Stomach smooth muscle (tissue), 2 donors: ENCODE measurements at regions not wholly inside any gene's neighbourhood (a gene's known extent, or its start where the extent isn't known, plus 50 kb on each side); places are given as distances from the start of the nearest gene placed in this dataset.

Experiments
- H3K27ac ChIP-seq: one replicate; pipeline ENCODE4 v1.7.0; 2013; ENCODE audit warnings: mild to moderate bottlenecking, low read length, inconsistent platforms
- H3K27me3 ChIP-seq, 2 donors: one replicate each; pipeline ENCODE4 v1.7.0; 2013; ENCODE audit warnings: low read length in 2 of 2; ENCODE audit not compliant: insufficient read depth in 2 of 2, control insufficient read depth in 1 of 2
- H3K36me3 ChIP-seq, 2 donors: one replicate each; pipeline ENCODE4 v1.7.0; 2013; ENCODE audit warnings: low read length in 2 of 2; ENCODE audit not compliant: control insufficient read depth in 2 of 2, insufficient read depth in 2 of 2
- H3K4me1 ChIP-seq: one replicate; pipeline ENCODE4 v1.7.0; 2013; ENCODE audit warnings: low read length; ENCODE audit not compliant: control insufficient read depth, insufficient read depth
- H3K4me3 ChIP-seq, 2 donors: one replicate each; pipeline ENCODE4 v1.7.0; 2013; ENCODE audit warnings: low read length in 2 of 2
- H3K9ac ChIP-seq, 2 donors: one replicate each; pipeline ENCODE4 v1.7.0; 2013; ENCODE audit warnings: low read length in 2 of 2, mild to moderate bottlenecking in 1 of 2
- H3K9me3 ChIP-seq, 2 donors: one replicate each; pipeline ENCODE4 v1.7.0; 2013; ENCODE audit warnings: low read length in 2 of 2; ENCODE audit not compliant: control insufficient read depth in 2 of 2
- donor health status: healthy.
- donor health status: Pancreatic carcinoma.

- H3K36me3 ChIP-seq, result no peaks in the 10 kb centered on the region
- no peak overlapping the region for H3K9ac ChIP-seq
- no peaks in the 10 kb centered on the region for H3K9me3 ChIP-seq
- H3K27ac ChIP-seq, result no peak overlapping the region
- no peak overlapping the region for H3K4me3 ChIP-seq
- H3K4me1 ChIP-seq, result no peaks in the 10 kb centered on the region
- no peaks in the 10 kb centered on the region for H3K27me3 ChIP-seq
These were observed 327.2 kb downstream of the HTR1B start for GRCh38 chr6:77136086-77136485.

GRCh38 chr6:77133031-77133430 is 330.3 kb downstream of the HTR1B start:
- H3K4me1 ChIP-seq, result no peaks in the 10 kb centered on the region
- no peaks in the 10 kb centered on the region for H3K9me3 ChIP-seq
- H3K27ac ChIP-seq, result no peak overlapping the region
- no peaks in the 10 kb centered on the region for H3K36me3 ChIP-seq
- H3K27me3 ChIP-seq, result no peaks in the 10 kb centered on the region
- no peak overlapping the region for H3K9ac ChIP-seq
- no peak overlapping the region for H3K4me3 ChIP-seq

GRCh38 chr6:77131426-77131825 is 331.9 kb downstream of the HTR1B start:
- Histone ChIP-seq H3K9ac (no peak overlapping the region), H3K9me3 (no peaks in the 10 kb centered on the region), H3K4me1 (no peaks in the 10 kb centered on the region), H3K36me3 (no peaks in the 10 kb centered on the region), H3K27me3 (no peaks in the 10 kb centered on the region), H3K4me3 (no peak overlapping the region), H3K27ac (no peak overlapping the region)

- H3K9ac ChIP-seq, result no peak overlapping the region
- H3K4me3 ChIP-seq, result no peak overlapping the region
- H3K27me3 ChIP-seq, result no peaks in the 10 kb centered on the region
- H3K36me3 ChIP-seq, result no peaks in the 10 kb centered on the region
- peaks cover 0 to 3% of the 10 kb centered on the region in 2 donors for H3K9me3 ChIP-seq
- H3K27ac ChIP-seq, result no peak overlapping the region
- no peaks in the 10 kb centered on the region for H3K4me1 ChIP-seq
These were observed 338.7 kb downstream of the HTR1B start for GRCh38 chr6:77124604-77125003.

GRCh38 chr6:77123527-77123926 is 339.8 kb downstream of the HTR1B start:
- Histone ChIP-seq H3K36me3 (no peaks in the 10 kb centered on the region), H3K9ac (no peak overlapping the region), H3K4me1 (no peaks in the 10 kb centered on the region), H3K27me3 (no peaks in the 10 kb centered on the region), H3K27ac (no peak overlapping the region), H3K9me3 (peaks cover 0 to 3% of the 10 kb centered on the region in 2 donors), H3K4me3 (no peak overlapping the region)

GRCh38 chr6:77106992-77107391 is 356.3 kb downstream of the HTR1B start:
- Histone ChIP-seq H3K4me3 (no peak overlapping the region), H3K27ac (no peak overlapping the region), H3K36me3 (no peaks in the 10 kb centered on the region), H3K9ac (no peak overlapping the region), H3K27me3 (no peaks in the 10 kb centered on the region), H3K4me1 (no peaks in the 10 kb centered on the region), H3K9me3 (no peaks in the 10 kb centered on the region)

GRCh38 chr6:77105091-77105490 is 358.2 kb downstream of the HTR1B start:
- Histone ChIP-seq H3K4me3 (no peak overlapping the region), H3K9me3 (no peaks in the 10 kb centered on the region), H3K27me3 (no peaks in the 10 kb centered on the region), H3K4me1 (no peaks in the 10 kb centered on the region), H3K27ac (no peak overlapping the region), H3K36me3 (no peaks in the 10 kb centered on the region), H3K9ac (no peak overlapping the region)

GRCh38 chr6:77097940-77098339 is 365.4 kb downstream of the HTR1B start:
- Histone ChIP-seq H3K9me3 (no peaks in the 10 kb centered on the region), H3K36me3 (no peaks in the 10 kb centered on the region), H3K4me3 (no peak overlapping the region), H3K9ac (no peak overlapping the region), H3K27me3 (no peaks in the 10 kb centered on the region), H3K27ac (no peak overlapping the region), H3K4me1 (no peaks in the 10 kb centered on the region)

- no peaks in the 10 kb centered on the region for H3K9me3 ChIP-seq
- H3K27ac ChIP-seq, result no peak overlapping the region
- no peak overlapping the region for H3K4me3 ChIP-seq
- H3K36me3 ChIP-seq, result no peaks in the 10 kb centered on the region
- H3K9ac ChIP-seq, result no peak overlapping the region
- H3K27me3 ChIP-seq, result no peaks in the 10 kb centered on the region
- H3K4me1 ChIP-seq, result no peaks in the 10 kb centered on the region
These were observed 367.2 kb downstream of the HTR1B start for GRCh38 chr6:77095936-77096627.

GRCh38 chr6:77094821-77095220 is 368.5 kb downstream of the HTR1B start:
- Histone ChIP-seq H3K9me3 (no peaks in the 10 kb centered on the region), H3K9ac (no peak overlapping the region), H3K27me3 (no peaks in the 10 kb centered on the region), H3K4me1 (no peaks in the 10 kb centered on the region), H3K36me3 (no peaks in the 10 kb centered on the region), H3K4me3 (no peak overlapping the region), H3K27ac (no peak overlapping the region)

GRCh38 chr6:77092971-77093370 is 370.3 kb downstream of the HTR1B start:
- H3K9ac ChIP-seq, result no peak overlapping the region
- no peak overlapping the region for H3K4me3 ChIP-seq
- no peaks in the 10 kb centered on the region for H3K4me1 ChIP-seq
- no peaks in the 10 kb centered on the region for H3K36me3 ChIP-seq
- no peaks in the 10 kb centered on the region for H3K9me3 ChIP-seq
- H3K27me3 ChIP-seq, result no peaks in the 10 kb centered on the region
- no peak overlapping the region for H3K27ac ChIP-seq
